ENCODE measurements at regions not wholly inside any gene's neighbourhood (a gene's known extent, or its start where the extent isn't known, plus 50 kb on each side); places are given as distances from the start of the nearest gene placed in this dataset.

- Mint-ChIP-seq H3K36me3 (ENCODE audit: low read depth) (no peaks in the 10 kb centered on the region), H3K27me3 (peaks cover 5% of the 10 kb centered on the region), H3K4me3 (no peak overlapping the region), H3K27ac (no peak overlapping the region), H3K4me1 (ENCODE audit: low read depth) (no peaks in the 10 kb centered on the region), H3K9me3 (peaks cover 2% of the 10 kb centered on the region)
- TF ChIP-seq, protein P1, sequence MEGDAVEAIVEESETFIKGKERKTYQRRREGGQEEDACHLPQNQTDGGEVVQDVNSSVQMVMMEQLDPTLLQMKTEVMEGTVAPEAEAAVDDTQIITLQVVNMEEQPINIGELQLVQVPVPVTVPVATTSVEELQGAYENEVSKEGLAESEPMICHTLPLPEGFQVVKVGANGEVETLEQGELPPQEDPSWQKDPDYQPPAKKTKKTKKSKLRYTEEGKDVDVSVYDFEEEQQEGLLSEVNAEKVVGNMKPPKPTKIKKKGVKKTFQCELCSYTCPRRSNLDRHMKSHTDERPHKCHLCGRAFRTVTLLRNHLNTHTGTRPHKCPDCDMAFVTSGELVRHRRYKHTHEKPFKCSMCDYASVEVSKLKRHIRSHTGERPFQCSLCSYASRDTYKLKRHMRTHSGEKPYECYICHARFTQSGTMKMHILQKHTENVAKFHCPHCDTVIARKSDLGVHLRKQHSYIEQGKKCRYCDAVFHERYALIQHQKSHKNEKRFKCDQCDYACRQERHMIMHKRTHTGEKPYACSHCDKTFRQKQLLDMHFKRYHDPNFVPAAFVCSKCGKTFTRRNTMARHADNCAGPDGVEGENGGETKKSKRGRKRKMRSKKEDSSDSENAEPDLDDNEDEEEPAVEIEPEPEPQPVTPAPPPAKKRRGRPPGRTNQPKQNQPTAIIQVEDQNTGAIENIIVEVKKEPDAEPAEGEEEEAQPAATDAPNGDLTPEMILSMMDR (IDR thresholded peaks at IDR 0.05): no peak
- no peaks in the 10 kb centered on the region for H3K36me3 ChIP-seq (ENCODE audit: insufficient read depth, low read length)
- POLR2A ChIA-PET: no interaction called here
- H3K9me3 ChIP-seq (ENCODE audit: control insufficient read depth in 1 of 2, insufficient read depth in 1 of 2, low read length in 2 of 2): no peaks in the 10 kb centered on the region
- H3K27me3 ChIP-seq (ENCODE audit: control insufficient read depth in 1 of 2, insufficient read depth in 2 of 2, low read length in 2 of 2): no peaks in the 10 kb centered on the region
- intact Hi-C loops (cut with DNase I, micrococcal nuclease): no loop called here
- no peak overlapping the region for H3K27ac ChIP-seq (ENCODE audit: low read depth in 1 of 2, low read length in 2 of 2)
- ATAC-seq (ENCODE audit: poor library complexity) (no peak), DNase-seq (no peak)
- no peak overlapping the region for H3K4me3 ChIP-seq (ENCODE audit: low read length)
- CTCF ChIA-PET: no interaction called here
- H3K4me1 ChIP-seq (ENCODE audit: insufficient read depth, low read length): no peaks in the 10 kb centered on the region
Observed at GRCh38 chr12:58564721-58565120, 355.6 kb downstream of the LRIG3 start.

DNA sequence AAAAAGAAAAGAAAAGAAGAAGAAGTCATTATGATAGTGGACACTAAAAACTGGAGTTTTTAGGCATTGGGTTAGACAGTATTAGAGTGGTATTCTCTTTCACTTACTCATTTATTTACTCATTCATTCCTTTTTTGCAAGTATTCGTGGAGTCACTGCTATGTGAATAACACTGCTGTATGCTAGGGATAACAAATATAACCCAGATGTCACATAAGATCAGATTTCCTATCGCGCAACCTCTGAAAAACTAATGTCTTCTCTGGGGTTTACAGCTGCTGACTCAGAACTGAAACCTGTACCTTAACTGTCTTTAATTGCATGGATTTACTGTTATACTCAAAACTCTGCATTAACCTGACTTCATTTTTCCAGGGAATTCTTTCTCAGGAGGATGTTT, 353.7 kb downstream of the LRIG3 start:
- H3K36me3 Mint-ChIP-seq (ENCODE audit: low read depth): no peaks in the 10 kb centered on the region
- no peaks in the 10 kb centered on the region for H3K9me3 ChIP-seq (ENCODE audit: control insufficient read depth in 1 of 2, insufficient read depth in 1 of 2, low read length in 2 of 2)
- ChIA-PET CTCF (no interaction called here), POLR2A (no interaction called here)
- H3K36me3 ChIP-seq (ENCODE audit: insufficient read depth, low read length): no peaks in the 10 kb centered on the region
- no peaks in the 10 kb centered on the region for H3K4me1 Mint-ChIP-seq (ENCODE audit: low read depth)
- H3K27me3 ChIP-seq (ENCODE audit: control insufficient read depth in 1 of 2, insufficient read depth in 2 of 2, low read length in 2 of 2): no peaks in the 10 kb centered on the region
- H3K4me1 ChIP-seq (ENCODE audit: insufficient read depth, low read length): no peaks in the 10 kb centered on the region
- intact Hi-C loops (cut with DNase I, micrococcal nuclease): no loop called here
- H3K27ac Mint-ChIP-seq: no peak overlapping the region
- peaks cover 2% of the 10 kb centered on the region for H3K9me3 Mint-ChIP-seq
- H3K27ac ChIP-seq (ENCODE audit: low read depth in 1 of 2, low read length in 2 of 2): no peak overlapping the region
- no peak for ATAC-seq (ENCODE audit: poor library complexity)
- H3K4me3 Mint-ChIP-seq: no peak overlapping the region
- TF ChIP-seq, protein P1 (IDR thresholded peaks at IDR 0.05): no peak
- DNase-seq: no peak
- H3K4me3 ChIP-seq (ENCODE audit: low read length): no peak overlapping the region
- peaks cover 5% of the 10 kb centered on the region for H3K27me3 Mint-ChIP-seq

GRCh38 chr12:58567189-58567588, 353.1 kb downstream of the LRIG3 start:
- CTCF ChIA-PET: no interaction called here
- POLR2A ChIA-PET: no interaction called here
- H3K4me3 ChIP-seq (ENCODE audit: low read length): no peak overlapping the region

More at GRCh38 chr12:58567189-58567588, 353.1 kb downstream of the LRIG3 start:
- no peak for DNase-seq
- intact Hi-C loops (cut with DNase I, micrococcal nuclease): no loop called here
- Histone ChIP-seq H3K36me3 (ENCODE audit: insufficient read depth, low read length) (no peaks in the 10 kb centered on the region), H3K27me3 (ENCODE audit: control insufficient read depth in 1 of 2, insufficient read depth in 2 of 2, low read length in 2 of 2) (no peaks in the 10 kb centered on the region), H3K4me1 (ENCODE audit: insufficient read depth, low read length) (no peaks in the 10 kb centered on the region), H3K9me3 (ENCODE audit: control insufficient read depth in 1 of 2, insufficient read depth in 1 of 2, low read length in 2 of 2) (no peaks in the 10 kb centered on the region), H3K27ac (ENCODE audit: low read depth in 1 of 2, low read length in 2 of 2) (no peak overlapping the region)
- TF ChIP-seq, protein P1 (IDR thresholded peaks at IDR 0.05): no peak
- Mint-ChIP-seq H3K4me3 (no peak overlapping the region), H3K36me3 (ENCODE audit: low read depth) (no peaks in the 10 kb centered on the region), H3K27me3 (peaks cover under 1% of the 10 kb centered on the region), H3K27ac (no peak overlapping the region), H3K9me3 (peaks cover 2% of the 10 kb centered on the region), H3K4me1 (ENCODE audit: low read depth) (no peaks in the 10 kb centered on the region)
- no peak for ATAC-seq (ENCODE audit: poor library complexity)
